Adrenal gland (tissue), 9 donors: ENCODE measurements at regions not wholly inside any gene's neighbourhood (a gene's known extent, or its start where the extent isn't known, plus 50 kb on each side); places are given as distances from the start of the nearest gene placed in this dataset.

Experiments used
- DNase-seq, 7 donors: peaks; one replicate each; pipeline ENCODE4 v3.0.0-alpha.2; 2019 to 2020
- H3K27ac ChIP-seq, 5 donors: fragments of 200-600 bp; sonication (generic) in 4 of 5; 1 replicate in 3 of 5; 2 replicates in 2 of 5; pipeline versions ENCODE4 v1.5.1 to v1.8.0; 2016 to 2020; ENCODE audit warnings: mild to moderate bottlenecking in 1 of 5
- H3K27me3 ChIP-seq: fragments of 200-600 bp; 2 replicates; pipeline ENCODE4 v1.8.0; 2021
- H3K36me3 ChIP-seq, 2 donors: fragments of 200-600 bp; replicated peaks in 1 of 2; 1 replicate in 1 of 2; 2 replicates in 1 of 2; pipeline versions ENCODE4 v1.5.1 to v1.8.0; 2018 to 2022
- H3K4me1 ChIP-seq, 2 donors: fragments of 200-600 bp; replicated peaks in 1 of 2; 1 replicate in 1 of 2; 2 replicates in 1 of 2; pipeline versions ENCODE4 v1.5.1 to v1.8.0; 2018 to 2021
- H3K4me3 ChIP-seq, 4 donors: fragments of 200-600 bp; sonication (generic) in 3 of 4; one replicate each; pipeline ENCODE4 v1.5.1; 2016 to 2018
- H3K9me3 ChIP-seq, 3 donors: fragments of 200-600 bp; sonication (generic) in 1 of 3; replicated peaks in 1 of 3; 1 replicate in 2 of 3; 2 replicates in 1 of 3; pipeline versions ENCODE4 v1.5.1 to v1.8.0; 2016 to 2021
- POLR2A ChIP-seq, 2 donors: fragments of 450-650 bp; IDR thresholded peaks; one replicate each; pipeline ENCODE4 v1.6.1; 2017; ENCODE audit warnings: antibody characterized with exemption in 2 of 2, mild to moderate bottlenecking in 2 of 2, moderate library complexity in 1 of 2
- WGBS, 4 donors: extraction: QIAGEN DNeasy Blood & Tissue Kit in 2 of 4; methylation state at CpG; one replicate each; pipeline versions ENCODE4 v1.1.5 to v1.1.7; 2013 to 2017; 5-methylcytosine and 5-hydroxymethylcytosine counted together
- intact Hi-C, 2 donors: fragments of 100-400 bp; cut with DNase I; formaldehyde crosslinking; loops; one replicate each; pipeline versions ENCODE4 v1.14.1 to v1.15.0; 2022 to 2023
- TF ChIP-seq, protein P1 (sequence below), 6 experiments: fragments of 450-650 bp in 4 of 6; fragments of 200-600 bp in 2 of 6; sonication (generic) in 1 of 6; IDR thresholded peaks; 1 replicate in 5 of 6; 2 replicates in 1 of 6; pipeline versions ENCODE4 v1.5.1 to v1.8.0; 2016 to 2021; ENCODE audit warnings: antibody characterized with exemption in 6 of 6, mild to moderate bottlenecking in 2 of 6, moderate library complexity in 1 of 6
- donor health status: healthy with polysubstance abuse.
- donor health status: Bipolar disorder and iron deficiency.
- donor health status: DM: yes; HTN: yes; CAD: no.
- donor health status: DM: no; HTN: no; CAD: no.
- donor health status: DM: no; HTN: no; CAD: no.

DNA sequence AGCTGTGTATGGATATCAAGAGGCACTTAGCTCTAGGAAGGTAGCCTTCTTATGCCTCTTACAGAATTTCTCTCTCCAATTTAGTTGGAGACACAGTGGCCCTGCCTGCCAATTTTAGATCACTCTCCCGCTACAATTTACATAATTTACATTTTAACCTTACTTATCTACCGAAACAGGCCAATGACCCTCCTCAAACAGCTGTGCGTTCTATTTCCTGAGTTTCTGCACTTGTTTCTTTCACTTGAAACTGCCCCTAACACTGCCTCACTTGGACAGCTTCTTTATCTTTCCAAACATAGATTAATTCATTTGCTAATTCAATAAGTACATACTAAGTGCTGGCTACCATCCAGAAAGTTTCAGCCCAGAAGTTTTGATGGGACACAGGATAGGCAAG, 52.9 kb upstream of the HDDC2 start:
- Histone ChIP-seq H3K4me3 (no peak overlapping the region), H3K27me3 (no peaks in the 10 kb centered on the region), H3K9me3 (no peaks in the 10 kb centered on the region), H3K27ac (no peak overlapping the region), H3K36me3 (no peaks in the 10 kb centered on the region), H3K4me1 (no peaks in the 10 kb centered on the region)
- TF ChIP-seq POLR2A (IDR thresholded peaks at IDR 0.05) = no peak
- TF ChIP-seq, protein P1, sequence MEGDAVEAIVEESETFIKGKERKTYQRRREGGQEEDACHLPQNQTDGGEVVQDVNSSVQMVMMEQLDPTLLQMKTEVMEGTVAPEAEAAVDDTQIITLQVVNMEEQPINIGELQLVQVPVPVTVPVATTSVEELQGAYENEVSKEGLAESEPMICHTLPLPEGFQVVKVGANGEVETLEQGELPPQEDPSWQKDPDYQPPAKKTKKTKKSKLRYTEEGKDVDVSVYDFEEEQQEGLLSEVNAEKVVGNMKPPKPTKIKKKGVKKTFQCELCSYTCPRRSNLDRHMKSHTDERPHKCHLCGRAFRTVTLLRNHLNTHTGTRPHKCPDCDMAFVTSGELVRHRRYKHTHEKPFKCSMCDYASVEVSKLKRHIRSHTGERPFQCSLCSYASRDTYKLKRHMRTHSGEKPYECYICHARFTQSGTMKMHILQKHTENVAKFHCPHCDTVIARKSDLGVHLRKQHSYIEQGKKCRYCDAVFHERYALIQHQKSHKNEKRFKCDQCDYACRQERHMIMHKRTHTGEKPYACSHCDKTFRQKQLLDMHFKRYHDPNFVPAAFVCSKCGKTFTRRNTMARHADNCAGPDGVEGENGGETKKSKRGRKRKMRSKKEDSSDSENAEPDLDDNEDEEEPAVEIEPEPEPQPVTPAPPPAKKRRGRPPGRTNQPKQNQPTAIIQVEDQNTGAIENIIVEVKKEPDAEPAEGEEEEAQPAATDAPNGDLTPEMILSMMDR (IDR thresholded peaks at IDR 0.05) = no peak
- DNase-seq = no peak
- WGBS, 4 donors = 66 to 81% (median 74%) methylated on average over 3 of the region's 3 CpGs
- intact Hi-C loops = no loop called here

DNA sequence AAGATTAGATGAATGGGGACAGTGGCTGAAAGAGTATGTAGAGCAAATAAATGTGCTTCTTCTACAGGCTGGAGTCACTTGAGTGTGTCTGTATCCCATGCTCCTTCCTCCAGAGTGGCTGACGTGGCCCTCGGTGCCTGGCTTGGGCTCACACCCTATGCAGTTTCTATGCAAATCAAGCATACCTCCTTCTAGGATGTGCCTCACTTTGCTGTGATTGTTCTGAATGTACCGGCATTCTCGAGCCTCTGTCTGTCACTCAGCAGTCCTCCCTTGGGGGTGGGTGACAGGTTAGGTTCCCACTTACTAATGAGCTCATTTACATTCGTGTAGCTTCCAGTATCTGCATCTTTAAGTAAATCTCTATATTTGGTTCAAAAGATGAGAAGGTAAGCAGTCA, 55.1 kb upstream of the HDDC2 start:
- H3K9me3 ChIP-seq = no peaks in the 10 kb centered on the region
- no peaks in the 10 kb centered on the region for H3K36me3 ChIP-seq
- H3K27ac ChIP-seq = no peak overlapping the region
- 72 to 81% (median 78%) methylated on average over 5 of the region's 5 CpGs for WGBS, 4 donors
- intact Hi-C loops = no loop called here
- H3K27me3 ChIP-seq = no peaks in the 10 kb centered on the region
- H3K4me3 ChIP-seq = no peak overlapping the region
- no peaks in the 10 kb centered on the region for H3K4me1 ChIP-seq
- no peak for DNase-seq
- no peak for TF ChIP-seq POLR2A (IDR thresholded peaks at IDR 0.05)
- TF ChIP-seq, protein P1 (IDR thresholded peaks at IDR 0.05) = no peak

DNA sequence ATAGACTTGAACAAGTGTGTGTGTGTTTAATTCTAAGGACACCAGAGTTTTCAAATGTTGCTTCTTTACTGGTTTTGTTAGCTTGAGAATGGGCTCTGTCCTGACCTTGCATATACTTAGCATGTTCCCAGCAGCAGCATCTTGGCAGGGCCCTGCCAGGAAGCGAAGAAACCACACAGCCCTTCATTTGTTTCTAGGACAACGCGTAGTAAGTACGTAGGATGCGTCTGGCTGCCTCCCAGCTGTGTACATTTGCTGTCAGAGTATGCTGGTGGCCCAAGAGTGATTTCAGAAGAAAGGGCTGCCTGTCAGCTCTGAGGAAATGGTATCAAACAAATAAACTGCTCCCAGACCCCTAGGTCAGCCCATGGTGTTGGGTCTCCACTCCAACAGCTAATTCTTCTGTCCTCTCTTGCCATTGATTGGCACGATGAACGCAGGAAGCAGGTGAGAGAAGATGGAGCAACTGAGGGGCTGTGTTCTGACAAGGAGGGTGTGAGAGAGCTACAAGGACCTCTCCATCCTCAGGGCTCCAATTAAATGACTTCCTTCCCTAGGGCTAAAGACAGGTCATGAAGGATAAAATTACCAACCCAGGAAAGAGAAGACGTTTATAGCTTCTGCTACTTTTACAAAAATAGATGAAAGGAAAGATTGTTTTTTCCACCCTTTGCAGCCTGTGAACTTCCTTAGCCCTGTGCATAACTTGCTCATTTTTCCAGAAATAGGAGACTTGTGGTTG, 55.9 kb upstream of the HDDC2 start:
- intact Hi-C loops = no loop called here
- H3K9me3 ChIP-seq = no peaks in the 10 kb centered on the region
- H3K27ac ChIP-seq = no peak overlapping the region

DNA sequence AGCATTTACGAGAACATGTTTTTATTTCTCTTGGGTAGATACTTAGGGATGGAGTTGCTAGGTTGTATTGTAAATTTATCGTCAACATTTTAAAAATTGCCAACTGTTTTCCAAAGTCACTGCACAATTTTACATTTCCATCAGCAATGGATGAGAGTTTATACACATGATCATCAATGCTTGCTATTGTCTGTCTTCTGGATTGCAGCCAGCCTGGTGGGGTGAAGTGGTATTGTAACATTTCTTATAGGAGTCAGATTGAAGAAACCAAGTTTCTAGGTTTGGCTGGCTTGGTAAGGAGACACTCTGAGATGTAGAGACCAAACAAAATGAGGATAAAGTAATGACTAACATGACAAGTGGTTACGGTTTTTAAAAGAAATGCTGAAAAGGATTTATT, 57.1 kb upstream of the HDDC2 start:
- no peaks in the 10 kb centered on the region for H3K36me3 ChIP-seq
- no peak overlapping the region for H3K4me3 ChIP-seq
- no peak for DNase-seq
- WGBS, 4 donors = 88 to 93% (median 91%) methylated on average over 3 of the region's 3 CpGs
- H3K4me1 ChIP-seq = peaks cover 4 to 10% of the 10 kb centered on the region in 2 donors
- intact Hi-C loops = no loop called here
- no peak overlapping the region for H3K27ac ChIP-seq
- peaks cover 9% of the 10 kb centered on the region for H3K27me3 ChIP-seq
- H3K9me3 ChIP-seq = no peaks in the 10 kb centered on the region
- no peak for TF ChIP-seq POLR2A (IDR thresholded peaks at IDR 0.05)
- TF ChIP-seq, protein P1 (IDR thresholded peaks at IDR 0.05) = no peak

More for the DNA sequence above, 55.9 kb upstream of the HDDC2 start:
- no peak overlapping the region for H3K4me3 ChIP-seq
- no peaks in the 10 kb centered on the region for H3K36me3 ChIP-seq
- H3K4me1 ChIP-seq = no peaks in the 10 kb centered on the region
- DNase-seq = peak in 2 of 7 donors; percentile 4 to 22
- WGBS, 4 donors = 40 to 59% (median 53%) methylated on average over 8 of the region's 8 CpGs
- H3K27me3 ChIP-seq = no peaks in the 10 kb centered on the region
- TF ChIP-seq, protein P1 (IDR thresholded peaks at IDR 0.05) = no peak
- no peak for TF ChIP-seq POLR2A (IDR thresholded peaks at IDR 0.05)
